GM19035 (cell line): ENCODE measurements at regions not wholly inside any gene's neighbourhood (a gene's known extent, or its start where the extent isn't known, plus 50 kb on each side); places are given as distances from the start of the nearest gene placed in this dataset.
"Not testable (repeated sequence)": the region's sequence is repeated elsewhere in the genome, so short reads cannot be mapped to it uniquely, and the experiment has no call there.

Experiments used
- ATAC-seq: cut with Tn5 transposase; IDR thresholded peaks from one replicate; pipeline ENCODE4 v1.9.1; 2021; ENCODE audit not compliant: unreplicated experiment

DNA sequence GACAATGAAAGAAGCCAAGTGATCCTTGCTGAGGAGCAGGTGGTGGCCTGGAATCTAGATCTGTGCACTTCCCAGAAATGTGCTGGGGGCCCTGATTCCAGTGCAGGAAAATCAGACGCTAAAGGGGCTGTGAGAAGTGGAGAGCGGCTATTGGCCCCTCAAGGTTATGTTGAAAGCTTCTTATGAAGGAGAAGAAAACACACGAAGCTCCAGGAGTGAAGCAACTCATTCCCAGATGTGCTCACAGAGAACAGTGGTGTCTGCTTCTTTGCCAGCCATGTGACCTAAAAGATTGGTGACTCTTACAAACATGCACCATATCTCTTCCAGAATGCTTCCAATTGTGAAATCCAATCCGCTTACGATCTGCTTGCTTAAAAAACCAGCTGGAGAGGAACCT, 679.3 kb upstream of the IGFBP3 start:
- ATAC-seq = no peak

DNA sequence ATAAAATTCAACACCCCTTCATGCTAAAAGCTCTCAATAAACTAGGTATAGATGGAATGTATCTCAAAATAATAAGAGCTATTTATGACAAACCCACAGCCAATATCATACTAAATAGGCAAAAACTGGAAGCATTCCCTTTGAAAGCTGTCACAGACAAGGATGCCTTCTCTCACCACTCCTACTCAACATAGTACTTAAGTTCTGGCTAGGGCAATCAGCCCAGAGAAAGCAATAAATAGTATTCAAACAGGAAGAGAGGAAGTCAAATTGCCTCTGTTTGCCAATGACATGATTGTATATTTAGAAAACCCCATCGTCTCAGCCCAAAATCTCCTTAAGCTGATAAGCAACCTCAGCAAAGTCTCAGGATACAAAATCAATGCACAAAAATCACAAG, 673.8 kb upstream of the IGFBP3 start:
- ATAC-seq = not testable (repeated sequence)

- ATAC-seq = not testable (repeated sequence)
Observed at GRCh38 chr7:46590918-46591905, 670.1 kb upstream of the IGFBP3 start.

DNA sequence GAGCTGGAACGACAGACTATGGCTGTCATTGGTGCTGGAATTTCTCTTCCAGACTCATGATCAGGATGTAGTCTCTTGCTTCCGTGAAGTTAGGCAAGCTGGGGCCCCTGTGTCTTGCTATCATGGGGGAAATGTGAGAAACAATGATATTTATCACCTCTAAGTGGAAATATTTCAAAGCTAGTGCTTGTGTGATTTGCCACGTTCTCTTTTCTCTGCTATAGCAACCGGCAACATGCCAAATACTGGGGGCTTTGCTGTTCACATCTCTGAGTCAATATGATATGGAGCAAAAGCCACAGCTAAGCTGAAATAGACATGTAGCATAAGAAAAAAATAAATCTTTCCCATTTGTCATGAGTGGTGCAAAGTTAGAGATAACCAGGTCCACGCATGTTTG, 668.2 kb upstream of the IGFBP3 start:
- ATAC-seq = no peak

- no peak for ATAC-seq
Observed at GRCh38 chr7:46586406-46586805, 665.3 kb upstream of the IGFBP3 start.

GRCh38 chr7:46583656-46584055, 662.6 kb upstream of the IGFBP3 start:
- no peak for ATAC-seq

DNA sequence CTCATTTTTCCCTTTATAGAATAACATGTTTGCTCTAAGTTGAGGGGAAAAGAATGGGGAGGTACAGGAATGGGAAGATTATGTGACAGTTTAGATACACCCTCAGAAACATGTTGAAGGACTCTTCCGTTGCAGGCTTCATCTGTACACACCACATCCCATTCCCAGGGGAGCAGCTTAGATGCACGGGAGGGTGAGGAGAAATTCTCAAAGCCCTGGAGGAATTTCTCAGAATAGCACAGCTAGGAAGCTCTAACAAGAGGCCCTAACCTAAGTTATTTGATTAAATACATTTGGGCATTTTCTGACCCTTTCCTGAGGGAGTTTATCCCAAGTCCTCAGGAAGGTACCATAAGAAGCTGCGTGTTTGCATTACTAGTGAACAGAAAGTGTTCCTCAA, 660.2 kb upstream of the IGFBP3 start:
- no peak for ATAC-seq

GRCh38 chr7:46580766-46581165, 659.7 kb upstream of the IGFBP3 start:
- no peak for ATAC-seq

- no peak for ATAC-seq
Observed at GRCh38 chr7:46577394-46577793, 656.3 kb upstream of the IGFBP3 start.

GRCh38 chr7:46576950-46577349, 655.9 kb upstream of the IGFBP3 start:
- ATAC-seq = no peak

DNA sequence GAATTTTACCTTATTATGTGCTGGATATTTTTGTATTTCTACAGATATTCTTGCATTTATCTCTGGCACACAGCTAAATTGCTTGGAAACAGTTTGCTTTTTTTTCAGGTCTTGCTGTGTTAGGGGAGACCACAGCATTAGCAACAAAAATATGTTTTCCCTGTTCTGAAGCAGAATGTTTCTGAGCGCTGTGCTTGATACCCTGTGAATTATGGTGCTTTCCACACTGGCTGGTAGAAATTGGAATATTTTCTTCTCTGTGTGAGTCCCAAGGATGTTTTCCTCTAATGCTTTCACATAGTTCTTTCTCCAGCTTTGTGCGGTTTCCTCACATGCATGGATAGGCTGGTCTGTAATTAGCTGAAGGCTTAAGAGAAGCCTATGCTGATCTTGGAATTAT, 651.6 kb upstream of the IGFBP3 start:
- ATAC-seq = no peak

DNA sequence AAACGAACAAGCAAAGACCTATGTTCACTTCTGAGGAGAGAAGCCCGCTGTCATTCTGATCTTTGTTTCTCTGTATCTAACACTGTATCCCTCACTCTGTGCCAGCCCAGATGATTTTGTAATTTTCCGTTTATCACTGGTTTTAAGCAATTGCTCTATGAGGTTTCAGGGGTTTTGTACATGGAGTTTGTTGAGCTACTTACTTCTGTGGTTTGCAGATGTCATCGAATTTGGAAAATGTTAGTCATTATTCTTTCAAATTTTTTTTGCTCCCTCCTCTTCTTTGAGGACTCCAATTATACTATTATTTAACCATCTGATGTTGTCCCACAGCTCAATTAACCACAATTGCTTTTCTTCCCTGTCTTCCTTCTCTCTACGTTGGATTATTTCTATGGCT, 650.9 kb upstream of the IGFBP3 start:
- ATAC-seq = no peak

GRCh38 chr7:46569133-46569465, 648.0 kb upstream of the IGFBP3 start:
- no peak for ATAC-seq

DNA sequence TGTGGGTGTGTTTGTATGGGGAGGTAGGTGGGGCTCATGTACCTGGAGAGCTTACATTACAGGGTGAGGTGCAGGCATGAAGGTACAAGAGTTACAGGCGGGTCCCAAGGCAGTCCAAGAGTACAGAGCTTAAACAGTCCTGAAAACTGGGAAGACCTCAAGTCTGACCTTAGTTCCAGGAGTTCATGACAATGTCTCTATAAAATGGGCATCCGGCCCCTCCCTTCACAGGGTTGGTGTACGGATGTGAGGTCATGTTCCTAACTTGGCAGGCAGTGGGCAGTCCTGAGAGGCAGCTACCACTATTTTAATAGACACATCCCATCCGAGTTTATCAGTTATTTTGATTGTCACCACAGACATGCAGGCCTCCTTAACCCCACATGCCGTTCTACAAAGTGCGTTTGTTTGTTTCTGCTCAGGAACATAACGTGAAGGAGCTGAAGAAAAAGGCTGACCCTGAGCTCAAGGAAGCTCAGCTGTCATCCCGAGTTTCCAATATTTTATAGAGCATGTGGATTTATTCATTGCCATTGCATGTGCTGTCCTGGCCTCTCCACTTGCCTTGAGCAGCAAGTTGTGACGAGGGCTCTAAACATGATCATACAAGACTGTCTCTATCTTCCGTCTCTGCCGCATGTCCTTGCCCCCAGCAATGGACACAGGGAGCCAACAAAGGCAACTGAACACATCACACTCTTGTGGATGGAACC, 647.5 kb upstream of the IGFBP3 start:
- no peak for ATAC-seq

GRCh38 chr7:46567858-46568257, 646.8 kb upstream of the IGFBP3 start:
- ATAC-seq = no peak

GRCh38 chr7:46566097-46566774, 645.2 kb upstream of the IGFBP3 start:
- ATAC-seq = no peak

DNA sequence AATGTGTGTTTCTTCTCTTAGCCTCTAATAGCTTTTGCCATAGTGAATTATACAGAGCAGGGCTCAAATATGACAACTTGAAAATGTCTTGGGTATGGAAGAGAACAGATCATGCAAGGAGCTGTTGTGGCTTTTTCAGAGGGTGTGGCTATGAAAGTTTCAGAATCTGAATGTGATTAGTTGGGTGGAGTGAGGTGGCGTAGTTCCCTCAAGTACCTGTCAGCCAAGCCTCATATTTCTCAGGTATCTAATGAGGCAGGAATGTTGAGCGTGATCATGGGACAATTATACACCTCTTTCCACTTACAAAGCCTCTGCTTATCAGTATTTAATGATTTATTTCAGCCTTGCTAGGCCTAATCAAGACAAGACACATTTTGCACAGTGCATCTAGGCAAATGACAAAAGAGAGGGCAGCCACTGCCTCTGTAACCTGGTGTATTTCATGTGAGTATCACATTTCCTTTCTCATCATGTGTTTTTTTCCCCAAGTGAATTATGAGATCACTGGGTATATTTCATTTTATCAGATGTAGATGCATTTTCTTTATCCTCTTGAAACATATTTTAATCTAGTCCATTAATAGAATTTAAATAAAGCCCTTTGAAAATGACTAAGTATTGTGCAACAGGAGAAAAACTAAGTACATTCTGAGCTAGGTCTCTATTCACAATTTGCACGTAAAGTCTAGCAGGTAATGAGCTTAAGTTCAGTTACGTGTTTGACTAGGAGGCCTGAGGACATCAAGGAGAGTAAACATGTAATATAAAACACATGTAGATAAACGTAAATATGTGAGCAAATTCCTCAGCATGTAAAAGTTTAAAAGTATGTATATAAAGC, 644.4 kb upstream of the IGFBP3 start:
- ATAC-seq = no peak

- no peak for ATAC-seq
Observed at GRCh38 chr7:46559194-46559832, 638.2 kb upstream of the IGFBP3 start.

GRCh38 chr7:46558482-46559193, 637.6 kb upstream of the IGFBP3 start:
- no peak for ATAC-seq

GRCh38 chr7:46557781-46558180, 636.7 kb upstream of the IGFBP3 start:
- no peak for ATAC-seq
